Stimulated activated memory B cell treated with anti-CD40 and anti-IgM and Interleukin-4, amounts not matched to agents 10 μg/mL and 1 μg/mL and 100 μg/mL, for 72 hours (primary cell): ENCODE measurements at regions not wholly inside any gene's neighbourhood (a gene's known extent, or its start where the extent isn't known, plus 50 kb on each side); places are given as distances from the start of the nearest gene placed in this dataset.

Experiments
- ATAC-seq: fragments of 150-1000 bp; cut with Tn5 transposase; 2 replicates; pipeline ENCODE4 v1.10.0; 2021
- H3K27ac Mint-ChIP-seq: one replicate; pipeline ENCODE4 v1.8.0; 2022; ENCODE audit warnings: mild to moderate bottlenecking, mixed read lengths
- H3K27me3 Mint-ChIP-seq: one replicate; pipeline ENCODE4 v1.8.0; 2022; ENCODE audit warnings: mixed read lengths
- H3K36me3 Mint-ChIP-seq: one replicate; pipeline ENCODE4 v1.8.0; 2022; ENCODE audit warnings: mixed read lengths
- H3K4me1 Mint-ChIP-seq: one replicate; pipeline ENCODE4 v1.8.0; 2022; ENCODE audit warnings: mixed read lengths
- H3K4me3 Mint-ChIP-seq: one replicate; pipeline ENCODE4 v1.8.0; 2022; ENCODE audit warnings: mild to moderate bottlenecking, moderate library complexity, mixed read lengths
- H3K9me3 Mint-ChIP-seq: one replicate; pipeline ENCODE4 v1.8.0; 2022; ENCODE audit warnings: mixed read lengths

DNA sequence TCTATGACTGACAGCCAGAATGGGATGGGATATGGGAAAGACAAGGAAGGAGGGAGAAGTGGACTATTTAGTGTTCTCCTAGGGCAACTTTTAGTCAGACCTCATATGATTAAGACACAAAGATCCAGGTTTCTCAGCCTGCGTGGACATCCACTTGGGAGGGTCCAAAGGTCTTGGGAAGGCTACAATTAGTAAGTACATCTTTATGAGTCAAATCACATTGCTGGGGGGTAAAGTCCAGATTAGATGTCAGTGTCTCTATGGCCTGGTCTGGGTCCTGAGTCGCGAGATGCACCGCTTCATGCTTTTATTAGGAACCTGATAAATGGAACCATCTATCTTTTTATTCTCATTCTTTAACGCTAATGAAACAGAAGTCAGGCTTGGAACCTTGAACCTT is 378.4 kb upstream of the ASIC2 start:
- Mint-ChIP-seq H3K9me3 (no peaks in the 10 kb centered on the region), H3K27ac (no peak overlapping the region), H3K27me3 (no peaks in the 10 kb centered on the region), H3K4me1 (peaks cover 4% of the 10 kb centered on the region), H3K4me3 (no peak overlapping the region), H3K36me3 (no peaks in the 10 kb centered on the region)
- no peak for ATAC-seq

DNA sequence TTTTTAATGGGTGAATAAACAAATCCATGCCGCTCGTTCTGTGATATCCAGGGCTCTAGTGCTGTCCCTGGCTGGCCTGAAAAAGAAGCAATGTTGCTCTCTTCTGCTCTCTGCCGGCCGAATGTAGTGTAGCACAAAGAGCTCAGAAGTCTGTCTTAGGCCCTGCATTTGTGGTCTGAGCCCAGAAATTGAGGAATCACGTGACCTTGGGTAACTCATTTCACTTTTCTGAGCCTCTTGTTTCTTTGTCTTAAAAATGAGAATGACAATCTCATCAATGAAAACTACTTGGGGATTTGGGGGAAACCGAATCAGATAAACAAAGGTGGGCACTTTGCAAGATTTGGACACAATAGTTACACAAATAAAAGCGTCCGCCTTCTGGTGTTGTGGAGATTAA is 381.6 kb upstream of the ASIC2 start:
- ATAC-seq = peak; percentile 59

DNA sequence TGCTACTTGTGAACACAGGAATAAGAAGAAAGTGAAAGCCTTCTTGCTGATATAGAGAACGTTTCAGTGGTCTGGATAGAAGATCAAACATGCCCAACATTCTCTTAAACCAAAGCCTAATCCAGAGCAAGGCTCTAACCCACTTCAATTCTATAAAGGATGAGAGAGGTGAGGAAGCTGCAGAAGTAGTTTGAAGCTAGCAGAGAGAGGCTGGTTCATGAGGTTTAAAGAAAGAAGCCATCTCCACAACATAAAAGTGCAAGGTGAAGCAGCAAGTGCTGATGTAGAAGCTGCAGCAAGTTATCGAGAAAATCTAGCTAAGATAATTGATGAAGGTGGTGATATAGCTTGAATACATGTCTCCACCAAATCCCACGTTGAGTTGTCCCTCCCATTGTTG is 383.3 kb upstream of the ASIC2 start:
- no peaks in the 10 kb centered on the region for H3K4me1 Mint-ChIP-seq
- no peak for ATAC-seq
- H3K27me3 Mint-ChIP-seq = no peaks in the 10 kb centered on the region
- H3K9me3 Mint-ChIP-seq = no peaks in the 10 kb centered on the region
- no peak overlapping the region for H3K4me3 Mint-ChIP-seq
- H3K36me3 Mint-ChIP-seq = no peaks in the 10 kb centered on the region
- H3K27ac Mint-ChIP-seq = no peak overlapping the region

More for the DNA sequence above, 381.6 kb upstream of the ASIC2 start:
- Mint-ChIP-seq H3K27me3 (no peaks in the 10 kb centered on the region), H3K9me3 (no peaks in the 10 kb centered on the region), H3K4me1 (no peaks in the 10 kb centered on the region), H3K36me3 (no peaks in the 10 kb centered on the region), H3K27ac (no peak overlapping the region), H3K4me3 (no peak overlapping the region)

GRCh38 chr17:33679595-33679994 is 386.5 kb upstream of the ASIC2 start:
- Mint-ChIP-seq H3K27me3 (no peaks in the 10 kb centered on the region), H3K27ac (no peak overlapping the region), H3K36me3 (no peaks in the 10 kb centered on the region), H3K4me3 (no peak overlapping the region), H3K9me3 (no peaks in the 10 kb centered on the region), H3K4me1 (no peaks in the 10 kb centered on the region)
- no peak for ATAC-seq

DNA sequence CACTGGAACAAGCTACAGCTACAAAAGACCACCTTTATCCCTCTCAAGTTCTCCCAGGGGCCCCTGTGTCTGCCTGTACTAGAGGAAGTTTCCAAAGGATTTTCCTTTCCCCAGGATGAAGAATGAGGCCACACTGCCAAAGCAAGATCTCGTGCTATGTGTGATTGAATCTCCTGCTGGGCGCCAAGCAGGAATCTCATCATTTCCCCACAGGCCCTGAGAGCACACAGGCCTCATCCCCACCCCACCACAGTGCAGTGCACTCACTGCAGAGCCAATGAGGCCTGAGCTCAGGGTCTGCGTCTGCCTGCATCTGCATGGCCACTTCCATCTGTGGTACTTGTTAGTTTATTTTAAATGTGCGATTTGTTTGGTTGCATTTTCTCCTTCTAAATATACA is 387.4 kb upstream of the ASIC2 start:
- no peak overlapping the region for H3K4me3 Mint-ChIP-seq
- ATAC-seq = no peak
- no peaks in the 10 kb centered on the region for H3K36me3 Mint-ChIP-seq
- H3K4me1 Mint-ChIP-seq = no peaks in the 10 kb centered on the region
- no peaks in the 10 kb centered on the region for H3K9me3 Mint-ChIP-seq
- no peaks in the 10 kb centered on the region for H3K27me3 Mint-ChIP-seq
- no peak overlapping the region for H3K27ac Mint-ChIP-seq

- no peaks in the 10 kb centered on the region for H3K4me1 Mint-ChIP-seq
- H3K4me3 Mint-ChIP-seq = no peak overlapping the region
- no peaks in the 10 kb centered on the region for H3K36me3 Mint-ChIP-seq
- H3K27ac Mint-ChIP-seq = no peak overlapping the region
- no peaks in the 10 kb centered on the region for H3K27me3 Mint-ChIP-seq
- H3K9me3 Mint-ChIP-seq = no peaks in the 10 kb centered on the region
- no peak for ATAC-seq
Measured at GRCh38 chr17:33682599-33682998, 389.5 kb upstream of the ASIC2 start.

- ATAC-seq = no peak
Measured at GRCh38 chr17:33684735-33685134, 391.6 kb upstream of the ASIC2 start.

DNA sequence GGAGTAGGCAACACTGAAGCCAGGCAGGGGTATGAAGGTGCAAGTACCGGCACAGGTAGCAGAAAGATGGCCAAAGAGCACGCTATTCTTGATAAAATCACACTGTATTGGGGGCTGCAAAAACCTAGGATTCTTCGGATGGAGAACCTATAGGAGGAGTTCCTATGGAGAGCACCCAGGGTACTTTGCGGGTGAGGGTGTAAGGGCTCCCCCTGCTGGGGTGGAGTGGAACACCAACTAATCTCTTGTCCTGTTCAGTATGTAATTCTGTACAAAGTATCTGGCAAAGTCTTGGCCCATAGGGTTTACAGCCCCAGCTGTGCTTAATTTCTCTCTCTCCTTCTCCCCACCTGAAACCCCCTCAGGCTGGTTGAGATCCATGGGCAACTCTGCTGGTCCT is 393.1 kb upstream of the ASIC2 start:
- Mint-ChIP-seq H3K4me1 (no peaks in the 10 kb centered on the region), H3K4me3 (no peak overlapping the region), H3K27me3 (peaks cover 7% of the 10 kb centered on the region), H3K27ac (no peak overlapping the region), H3K9me3 (no peaks in the 10 kb centered on the region), H3K36me3 (no peaks in the 10 kb centered on the region)
- ATAC-seq = no peak

More at GRCh38 chr17:33684735-33685134, 391.6 kb upstream of the ASIC2 start:
- no peaks in the 10 kb centered on the region for H3K9me3 Mint-ChIP-seq
- no peaks in the 10 kb centered on the region for H3K4me1 Mint-ChIP-seq
- H3K4me3 Mint-ChIP-seq = no peak overlapping the region
- no peak overlapping the region for H3K27ac Mint-ChIP-seq
- H3K36me3 Mint-ChIP-seq = no peaks in the 10 kb centered on the region
- H3K27me3 Mint-ChIP-seq = peaks cover 7% of the 10 kb centered on the region

- H3K27me3 Mint-ChIP-seq = peaks cover 7% of the 10 kb centered on the region
- H3K9me3 Mint-ChIP-seq = no peaks in the 10 kb centered on the region
- no peak overlapping the region for H3K4me3 Mint-ChIP-seq
- no peaks in the 10 kb centered on the region for H3K36me3 Mint-ChIP-seq
- H3K27ac Mint-ChIP-seq = no peak overlapping the region
- H3K4me1 Mint-ChIP-seq = no peaks in the 10 kb centered on the region
- ATAC-seq = no peak
Measured at GRCh38 chr17:33687831-33688230, 394.7 kb upstream of the ASIC2 start.

- H3K36me3 Mint-ChIP-seq = no peaks in the 10 kb centered on the region
- peaks cover 7% of the 10 kb centered on the region for H3K27me3 Mint-ChIP-seq
- no peak overlapping the region for H3K27ac Mint-ChIP-seq
- H3K4me3 Mint-ChIP-seq = no peak overlapping the region
- ATAC-seq = no peak
- H3K4me1 Mint-ChIP-seq = no peaks in the 10 kb centered on the region
- no peaks in the 10 kb centered on the region for H3K9me3 Mint-ChIP-seq
Measured at GRCh38 chr17:33688771-33689170, 395.7 kb upstream of the ASIC2 start.

GRCh38 chr17:33689725-33690124 is 396.6 kb upstream of the ASIC2 start:
- Mint-ChIP-seq H3K27me3 (peaks cover 7% of the 10 kb centered on the region), H3K4me3 (no peak overlapping the region), H3K27ac (no peak overlapping the region), H3K4me1 (no peaks in the 10 kb centered on the region), H3K36me3 (no peaks in the 10 kb centered on the region), H3K9me3 (no peaks in the 10 kb centered on the region)
- ATAC-seq = no peak

DNA sequence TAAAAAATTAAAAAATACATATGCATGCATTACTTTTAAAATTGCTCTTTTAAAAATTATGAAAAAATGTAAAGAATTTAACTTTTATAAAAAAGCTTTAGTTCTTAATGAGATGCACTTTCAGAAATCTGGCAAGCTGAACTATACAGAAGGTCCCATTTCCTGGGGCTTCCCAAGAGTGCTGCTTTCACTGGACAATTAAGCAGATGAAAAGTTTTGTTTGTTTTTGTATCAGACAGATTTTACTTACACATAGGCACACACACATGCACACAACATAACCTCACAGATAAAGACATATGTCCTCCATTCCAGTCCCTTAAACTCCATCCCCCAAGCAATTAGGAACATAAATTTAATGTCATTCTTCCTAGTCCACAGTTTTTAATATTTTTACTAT is 402.3 kb upstream of the ASIC2 start:
- Mint-ChIP-seq H3K4me1 (no peaks in the 10 kb centered on the region), H3K36me3 (no peaks in the 10 kb centered on the region), H3K27me3 (no peaks in the 10 kb centered on the region), H3K27ac (no peak overlapping the region), H3K9me3 (no peaks in the 10 kb centered on the region), H3K4me3 (no peak overlapping the region)
- ATAC-seq = no peak

DNA sequence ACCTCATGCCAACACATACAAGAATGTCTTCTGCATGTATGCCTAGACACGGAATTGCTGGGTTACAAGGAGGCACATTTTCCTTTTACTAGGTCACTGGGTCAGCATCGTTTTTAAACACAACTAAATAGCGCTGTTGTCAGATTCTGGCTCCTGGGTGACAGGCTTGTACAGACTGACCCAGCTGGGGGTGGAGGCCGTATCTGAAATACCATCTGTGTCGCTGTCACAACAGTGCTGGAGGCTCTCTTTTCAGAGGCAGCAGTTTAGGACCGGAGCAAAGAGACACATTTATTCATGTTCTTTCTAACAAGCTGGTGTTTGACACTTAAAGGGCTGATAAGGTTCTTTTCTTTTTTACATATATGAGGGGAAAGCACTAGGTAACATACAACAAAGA is 403.0 kb upstream of the ASIC2 start:
- no peak overlapping the region for H3K27ac Mint-ChIP-seq

DNA sequence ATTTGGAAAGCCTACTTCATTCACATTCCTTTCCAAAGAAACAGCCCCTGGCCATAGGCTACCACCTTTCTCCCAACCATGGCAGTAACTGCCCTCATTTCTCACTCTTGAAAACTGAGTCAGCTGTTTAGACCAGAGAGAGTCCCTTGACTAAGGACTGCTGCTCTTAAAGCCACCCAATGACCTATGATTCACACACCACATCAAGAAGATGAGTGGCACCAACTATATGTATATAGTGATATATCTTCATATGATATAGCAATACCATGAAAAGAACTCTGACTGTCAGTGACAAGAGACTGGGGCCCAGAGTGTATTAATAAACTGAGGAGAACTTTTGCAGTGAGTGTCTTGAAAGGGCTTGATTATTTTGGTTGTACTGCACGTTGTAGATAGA is 404.5 kb upstream of the ASIC2 start:
- Mint-ChIP-seq H3K36me3 (no peaks in the 10 kb centered on the region), H3K27me3 (no peaks in the 10 kb centered on the region), H3K4me1 (no peaks in the 10 kb centered on the region), H3K27ac (no peak overlapping the region), H3K4me3 (no peak overlapping the region), H3K9me3 (no peaks in the 10 kb centered on the region)
- no peak for ATAC-seq

More for the DNA sequence above, 403.0 kb upstream of the ASIC2 start:
- Mint-ChIP-seq H3K36me3 (no peaks in the 10 kb centered on the region), H3K27me3 (no peaks in the 10 kb centered on the region), H3K4me1 (no peaks in the 10 kb centered on the region), H3K4me3 (no peak overlapping the region), H3K9me3 (no peaks in the 10 kb centered on the region)
- no peak for ATAC-seq

- Mint-ChIP-seq H3K4me3 (no peak overlapping the region), H3K27ac (no peak overlapping the region), H3K27me3 (no peaks in the 10 kb centered on the region), H3K4me1 (no peaks in the 10 kb centered on the region), H3K36me3 (no peaks in the 10 kb centered on the region), H3K9me3 (peaks cover 7% of the 10 kb centered on the region)
- ATAC-seq = no peak
Measured at GRCh38 chr17:33701910-33702309, 408.8 kb upstream of the ASIC2 start.

DNA sequence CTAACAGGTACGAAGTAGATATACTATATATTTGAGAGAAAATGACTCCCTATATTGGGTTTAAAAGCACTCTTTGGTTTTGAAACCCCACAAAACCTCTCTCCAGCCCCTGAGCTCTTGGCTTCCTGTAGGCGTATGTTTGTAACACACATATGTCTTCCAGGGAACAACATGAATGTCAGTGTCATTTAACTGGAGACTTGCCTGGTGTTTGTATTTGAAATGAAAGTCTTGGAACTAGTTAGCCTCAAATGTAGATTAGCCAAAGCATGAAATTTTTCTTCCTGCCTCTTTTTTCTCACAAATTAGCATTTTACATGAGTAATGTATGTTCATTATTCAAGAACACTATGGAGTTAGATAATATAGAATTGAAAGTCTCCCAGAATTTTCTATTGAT is 411.8 kb upstream of the ASIC2 start:
- Mint-ChIP-seq H3K36me3 (no peaks in the 10 kb centered on the region), H3K4me3 (no peak overlapping the region), H3K27me3 (peaks cover 13% of the 10 kb centered on the region), H3K4me1 (no peaks in the 10 kb centered on the region), H3K9me3 (peaks cover 7% of the 10 kb centered on the region), H3K27ac (no peak overlapping the region)
- no peak for ATAC-seq

DNA sequence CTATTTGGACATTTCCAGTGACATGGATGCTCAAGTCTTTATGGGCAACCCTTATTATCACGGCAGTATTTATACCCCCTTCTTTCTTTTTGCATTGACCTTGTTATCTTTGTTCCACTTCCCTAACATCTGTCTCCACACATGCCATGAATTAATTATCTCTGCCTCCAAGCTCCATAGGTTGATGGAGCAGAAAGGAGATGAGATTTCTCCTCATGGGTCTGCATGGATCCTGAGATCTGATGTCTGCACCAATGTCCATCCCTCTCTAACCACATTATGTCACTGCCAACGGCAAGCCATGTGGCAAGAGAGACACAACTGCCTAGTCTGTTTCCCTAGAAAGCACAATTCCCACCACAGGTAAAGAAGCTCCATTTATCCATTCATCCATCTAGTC is 416.8 kb upstream of the ASIC2 start:
- Mint-ChIP-seq H3K27ac (no peak overlapping the region), H3K36me3 (no peaks in the 10 kb centered on the region), H3K4me1 (no peaks in the 10 kb centered on the region), H3K4me3 (no peak overlapping the region), H3K9me3 (peaks cover 7% of the 10 kb centered on the region), H3K27me3 (peaks cover 13% of the 10 kb centered on the region)
- no peak for ATAC-seq
